Peyer's patch (tissue), 4 donors: ENCODE measurements at regions not wholly inside any gene's neighbourhood (a gene's known extent, or its start where the extent isn't known, plus 50 kb on each side); places are given as distances from the start of the nearest gene placed in this dataset.
A peak's percentile ranks its signal among the peaks of the same experiment; 100 is the strongest.

Source experiments
- DNase-seq, 3 donors: peaks; one replicate each; pipeline ENCODE4 v3.0.0-alpha.2; 2017 to 2019
- H3K27ac ChIP-seq, 4 donors: fragments of 200-600 bp; sonication (generic); one replicate each; pipeline ENCODE4 v1.5.1; 2016 to 2019
- H3K27me3 ChIP-seq, 2 donors: fragments of 200-600 bp; sonication (generic); one replicate each; pipeline ENCODE4 v1.5.1; 2019
- H3K36me3 ChIP-seq, 3 donors: fragments of 200-600 bp; sonication (generic); one replicate each; pipeline ENCODE4 v1.5.1; 2016 to 2019
- H3K4me1 ChIP-seq, 4 donors: fragments of 200-600 bp; sonication (generic); one replicate each; pipeline ENCODE4 v1.5.1; 2016 to 2019
- H3K4me3 ChIP-seq, 4 donors: fragments of 200-600 bp; sonication (generic); 1 replicate in 3 of 4; 2 replicates in 1 of 4; pipeline ENCODE4 v1.5.1; 2016 to 2019; ENCODE audit warnings: mild to moderate bottlenecking in 1 of 4
- H3K9me3 ChIP-seq, 4 donors: fragments of 200-600 bp; sonication (generic); one replicate each; pipeline ENCODE4 v1.5.1; 2016 to 2019; ENCODE audit warnings: mild to moderate bottlenecking in 1 of 4
- POLR2A ChIP-seq, 2 donors: fragments of 450-650 bp; IDR thresholded peaks; one replicate each; pipeline ENCODE4 v1.5.1; 2017; ENCODE audit warnings: antibody characterized with exemption in 2 of 2, mild to moderate bottlenecking in 2 of 2, moderate library complexity in 2 of 2
- TF ChIP-seq, protein P1 (sequence below), 6 experiments: fragments of 450-650 bp in 4 of 6; fragments of 200-600 bp in 2 of 6; sonication (generic) in 1 of 6; IDR thresholded peaks; one replicate each; pipeline ENCODE4 v1.5.1; 2017 to 2019; ENCODE audit warnings: antibody characterized with exemption in 6 of 6, mild to moderate bottlenecking in 3 of 6, moderate library complexity in 1 of 6

DNA sequence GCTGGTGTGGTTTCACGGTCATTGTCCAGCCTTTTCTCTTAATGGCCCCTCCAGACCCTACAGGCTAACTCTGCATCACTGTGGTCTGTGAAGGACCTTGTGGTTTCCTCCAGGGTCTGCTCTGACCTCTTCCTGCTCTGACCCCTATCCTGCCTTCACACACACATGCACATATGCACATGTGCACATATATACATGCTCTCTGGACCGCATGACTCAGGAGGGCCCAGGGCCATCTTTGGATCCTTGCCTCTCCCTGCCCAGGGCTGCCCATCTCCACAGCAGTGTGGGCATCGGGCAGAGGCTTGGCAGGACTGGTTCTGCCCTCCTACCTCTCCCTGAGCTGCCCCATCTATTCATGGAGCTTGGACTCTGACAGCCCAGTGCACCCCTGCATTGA is 510.9 kb downstream of the PTPRU start:
- Histone ChIP-seq H3K9me3 (no peaks in the 10 kb centered on the region), H3K4me3 (no peak overlapping the region), H3K4me1 (no peaks in the 10 kb centered on the region), H3K36me3 (no peaks in the 10 kb centered on the region), H3K27me3 (no peaks in the 10 kb centered on the region), H3K27ac (no peak overlapping the region)
- TF ChIP-seq, protein P1, sequence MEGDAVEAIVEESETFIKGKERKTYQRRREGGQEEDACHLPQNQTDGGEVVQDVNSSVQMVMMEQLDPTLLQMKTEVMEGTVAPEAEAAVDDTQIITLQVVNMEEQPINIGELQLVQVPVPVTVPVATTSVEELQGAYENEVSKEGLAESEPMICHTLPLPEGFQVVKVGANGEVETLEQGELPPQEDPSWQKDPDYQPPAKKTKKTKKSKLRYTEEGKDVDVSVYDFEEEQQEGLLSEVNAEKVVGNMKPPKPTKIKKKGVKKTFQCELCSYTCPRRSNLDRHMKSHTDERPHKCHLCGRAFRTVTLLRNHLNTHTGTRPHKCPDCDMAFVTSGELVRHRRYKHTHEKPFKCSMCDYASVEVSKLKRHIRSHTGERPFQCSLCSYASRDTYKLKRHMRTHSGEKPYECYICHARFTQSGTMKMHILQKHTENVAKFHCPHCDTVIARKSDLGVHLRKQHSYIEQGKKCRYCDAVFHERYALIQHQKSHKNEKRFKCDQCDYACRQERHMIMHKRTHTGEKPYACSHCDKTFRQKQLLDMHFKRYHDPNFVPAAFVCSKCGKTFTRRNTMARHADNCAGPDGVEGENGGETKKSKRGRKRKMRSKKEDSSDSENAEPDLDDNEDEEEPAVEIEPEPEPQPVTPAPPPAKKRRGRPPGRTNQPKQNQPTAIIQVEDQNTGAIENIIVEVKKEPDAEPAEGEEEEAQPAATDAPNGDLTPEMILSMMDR (IDR thresholded peaks at IDR 0.05), result no peak
- TF ChIP-seq POLR2A (IDR thresholded peaks at IDR 0.05), result no peak
- DNase-seq, result peak in 2 of 3 donors; percentile 22 to 23

DNA sequence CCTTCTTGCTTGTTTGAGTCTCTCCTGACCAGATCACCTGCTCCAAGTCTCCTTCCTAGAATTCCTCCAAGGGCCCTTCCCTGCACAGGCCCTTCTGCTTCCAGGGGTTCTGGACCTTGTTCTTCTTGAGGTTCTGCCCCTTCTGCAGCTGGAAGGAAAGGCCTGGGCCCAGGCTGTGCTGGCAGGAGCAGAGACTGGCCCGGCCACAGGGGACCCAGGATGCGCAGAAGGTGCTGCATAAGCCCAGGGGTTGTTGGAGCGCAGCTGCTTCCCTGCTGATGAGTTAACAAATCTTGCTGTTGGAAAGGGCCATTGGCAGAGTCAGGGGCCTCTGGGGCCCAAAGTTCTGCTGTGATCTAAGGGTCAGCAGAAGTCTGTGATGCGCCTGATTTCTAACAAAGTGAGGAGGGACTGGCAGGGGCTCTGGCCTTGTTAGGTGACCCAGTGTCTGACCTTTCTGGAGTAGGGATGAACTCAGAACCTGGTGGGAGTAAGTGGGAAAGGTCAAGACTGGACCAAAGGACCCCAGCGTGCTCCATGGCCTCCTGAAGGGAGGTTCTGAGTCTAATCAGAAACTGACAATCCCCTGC is 509.8 kb downstream of the PTPRU start:
- no peaks in the 10 kb centered on the region for H3K4me1 ChIP-seq
- H3K36me3 ChIP-seq, result no peaks in the 10 kb centered on the region
- peak in 2 of 3 donors; percentile 24 to 39 for DNase-seq
- H3K27ac ChIP-seq, result no peak overlapping the region
- H3K9me3 ChIP-seq, result no peaks in the 10 kb centered on the region
- H3K4me3 ChIP-seq, result no peak overlapping the region
- TF ChIP-seq POLR2A (IDR thresholded peaks at IDR 0.05), result no peak
- TF ChIP-seq, protein P1 (IDR thresholded peaks at IDR 0.05), result no peak
- H3K27me3 ChIP-seq, result no peaks in the 10 kb centered on the region

DNA sequence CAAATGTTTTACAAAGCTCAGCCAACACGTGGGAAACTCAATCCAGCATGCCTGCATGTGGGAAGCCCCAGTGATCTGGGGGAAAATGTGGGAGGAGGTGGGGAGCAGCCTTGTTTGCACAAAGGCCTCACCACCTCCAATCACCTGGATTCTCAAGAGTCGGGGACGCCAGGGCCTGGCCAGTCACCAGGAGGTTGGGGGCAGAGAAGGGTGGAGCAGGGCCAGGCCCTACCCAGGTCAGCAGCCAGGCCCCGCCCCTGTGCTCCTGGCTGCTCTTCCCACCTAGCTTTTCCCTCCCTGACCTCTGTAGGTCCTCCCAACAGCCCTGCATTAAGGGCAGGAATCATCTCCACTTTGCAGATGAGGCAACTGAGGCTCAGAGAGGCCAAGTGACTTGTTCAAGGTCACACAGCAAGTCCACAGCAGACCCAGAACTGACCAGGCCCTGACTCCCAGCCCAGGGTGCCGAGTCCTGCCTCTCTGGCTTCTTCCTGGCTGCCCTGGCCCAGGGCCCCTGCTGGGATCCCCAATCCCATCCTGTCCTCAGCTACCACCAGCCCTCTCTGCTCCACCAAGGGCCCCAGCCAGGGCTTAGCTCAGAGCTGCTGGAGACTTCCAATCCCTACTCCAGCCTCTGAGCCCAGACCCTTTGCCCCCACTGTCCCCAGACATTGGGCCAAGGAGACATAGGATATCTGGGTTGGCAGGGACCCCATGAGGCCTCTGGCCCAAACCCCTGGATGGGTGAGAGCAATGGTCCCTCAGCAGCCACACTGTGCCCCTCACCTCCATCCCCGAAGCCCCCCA is 508.6 kb downstream of the PTPRU start:
- Histone ChIP-seq H3K4me1 (no peaks in the 10 kb centered on the region), H3K36me3 (no peaks in the 10 kb centered on the region), H3K4me3 (no peak overlapping the region), H3K9me3 (no peaks in the 10 kb centered on the region), H3K27me3 (no peaks in the 10 kb centered on the region), H3K27ac (no peak overlapping the region)
- DNase-seq, result peak in 1 of 3 donors; percentile 33
- TF ChIP-seq, protein P1 (IDR thresholded peaks at IDR 0.05), result no peak
- TF ChIP-seq POLR2A (IDR thresholded peaks at IDR 0.05), result no peak

DNA sequence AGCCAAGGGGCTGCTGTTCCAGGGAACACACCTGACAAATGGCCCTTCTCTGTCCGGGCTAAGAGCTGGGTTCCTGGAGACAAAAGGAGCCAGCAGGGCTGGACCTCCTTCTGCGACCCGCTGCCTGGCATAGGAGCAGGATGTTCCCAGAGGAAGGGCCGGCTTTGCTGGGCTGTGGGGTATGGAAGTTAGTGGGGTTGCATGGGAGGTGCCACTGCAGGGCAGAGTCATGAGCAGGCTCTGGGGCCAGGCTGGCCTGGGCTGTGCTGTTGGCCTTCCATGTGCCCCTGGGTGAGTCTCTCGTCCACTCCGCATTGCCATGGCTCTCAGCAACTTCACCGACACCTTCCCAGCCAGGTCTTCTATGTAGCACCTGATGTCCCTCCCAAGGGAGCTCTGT is 507.6 kb downstream of the PTPRU start:
- DNase-seq, result peak in 1 of 3 donors; percentile 36
- no peaks in the 10 kb centered on the region for H3K36me3 ChIP-seq
- no peaks in the 10 kb centered on the region for H3K9me3 ChIP-seq
- H3K27ac ChIP-seq, result no peak overlapping the region
- H3K4me1 ChIP-seq, result no peaks in the 10 kb centered on the region
- TF ChIP-seq POLR2A (IDR thresholded peaks at IDR 0.05), result no peak
- TF ChIP-seq, protein P1 (IDR thresholded peaks at IDR 0.05), result no peak
- no peaks in the 10 kb centered on the region for H3K27me3 ChIP-seq
- no peak overlapping the region for H3K4me3 ChIP-seq

DNA sequence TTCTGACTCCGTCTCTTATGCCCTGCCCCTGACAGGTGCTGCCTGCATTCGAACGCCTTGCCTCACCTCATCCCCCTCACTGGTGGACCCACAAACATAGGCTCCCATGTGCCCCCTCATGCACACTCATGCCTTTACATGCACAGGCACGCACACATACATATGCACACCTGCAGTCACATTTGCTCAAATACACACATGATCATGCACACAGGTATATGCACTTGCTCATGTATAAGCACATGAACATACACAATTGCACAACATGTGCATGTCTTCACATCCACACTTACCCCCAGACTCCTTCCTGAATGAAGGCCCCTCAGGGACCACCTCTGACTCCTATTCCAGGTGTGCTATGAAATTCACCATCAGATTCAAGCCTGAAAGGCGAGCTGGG is 506.9 kb downstream of the PTPRU start:
- no peaks in the 10 kb centered on the region for H3K4me1 ChIP-seq
- no peaks in the 10 kb centered on the region for H3K36me3 ChIP-seq
- no peaks in the 10 kb centered on the region for H3K9me3 ChIP-seq
- H3K4me3 ChIP-seq, result no peak overlapping the region
- peak in 1 of 3 donors; percentile 5 for DNase-seq
- H3K27me3 ChIP-seq, result no peaks in the 10 kb centered on the region
- TF ChIP-seq, protein P1 (IDR thresholded peaks at IDR 0.05), result no peak
- no peak for TF ChIP-seq POLR2A (IDR thresholded peaks at IDR 0.05)
- no peak overlapping the region for H3K27ac ChIP-seq
